Spinal cord (tissue), 9 donors: ENCODE measurements at regions not wholly inside any gene's neighbourhood (a gene's known extent, or its start where the extent isn't known, plus 50 kb on each side); places are given as distances from the start of the nearest gene placed in this dataset.

Experiments used
- DNase-seq, 6 donors: peaks; one replicate each; pipeline versions ENCODE4 v3.0.0 to v3.0.0-alpha.2; 2013 to 2015; ENCODE audit warnings: low spot score in 6 of 6, low read depth in 4 of 6
- H3K27ac ChIP-seq: one replicate; pipeline ENCODE4 v1.5.1; 2013; ENCODE audit warnings: low read depth, low read length, control low read depth
- H3K27me3 ChIP-seq: one replicate; pipeline ENCODE4 v1.6.1; 2013; ENCODE audit warnings: low read length; ENCODE audit not compliant: control insufficient read depth, insufficient read depth
- H3K36me3 ChIP-seq: one replicate; pipeline ENCODE4 v1.6.1; 2013; ENCODE audit warnings: low read length; ENCODE audit not compliant: control insufficient read depth, insufficient read depth
- H3K4me1 ChIP-seq: one replicate; pipeline ENCODE4 v1.6.1; 2013; ENCODE audit warnings: low read length; ENCODE audit not compliant: control insufficient read depth, insufficient read depth
- H3K4me3 ChIP-seq: one replicate; pipeline ENCODE4 v1.5.1; 2013; ENCODE audit warnings: low read depth, low read length, control low read depth
- H3K9me3 ChIP-seq: one replicate; pipeline ENCODE4 v1.6.1; 2013; ENCODE audit warnings: low read length; ENCODE audit not compliant: control insufficient read depth, insufficient read depth
- WGBS: methylation state at CpG from one replicate; pipeline ENCODE4 v1.1.5; 2013; ENCODE audit warnings: missing lambda C conversion rate; ENCODE audit not compliant: insufficient coverage; 5-methylcytosine and 5-hydroxymethylcytosine counted together
- donor health status: healthy.

- H3K27me3 ChIP-seq, result no peaks in the 10 kb centered on the region
- no peaks in the 10 kb centered on the region for H3K36me3 ChIP-seq
- H3K4me1 ChIP-seq, result no peaks in the 10 kb centered on the region
- H3K4me3 ChIP-seq, result no peak overlapping the region
- H3K9me3 ChIP-seq, result no peaks in the 10 kb centered on the region
- no peak overlapping the region for H3K27ac ChIP-seq
- DNase-seq, result no peak
These were observed 437.6 kb downstream of the ZEB2 start for GRCh38 chr2:144082327-144082726.

GRCh38 chr2:144081272-144081671 is 438.6 kb downstream of the ZEB2 start:
- no peak for DNase-seq
- Histone ChIP-seq H3K27me3 (no peaks in the 10 kb centered on the region), H3K9me3 (no peaks in the 10 kb centered on the region)

GRCh38 chr2:144079803-144080202 is 440.1 kb downstream of the ZEB2 start:
- H3K27ac ChIP-seq, result no peak overlapping the region
- H3K4me1 ChIP-seq, result no peaks in the 10 kb centered on the region
- H3K27me3 ChIP-seq, result no peaks in the 10 kb centered on the region
- no peak for DNase-seq
- H3K9me3 ChIP-seq, result no peaks in the 10 kb centered on the region
- no peaks in the 10 kb centered on the region for H3K36me3 ChIP-seq
- H3K4me3 ChIP-seq, result no peak overlapping the region

More at GRCh38 chr2:144081272-144081671, 438.6 kb downstream of the ZEB2 start:
- no peak overlapping the region for H3K27ac ChIP-seq
- no peaks in the 10 kb centered on the region for H3K4me1 ChIP-seq
- no CpG with 5 or more reads among the region's 2 CpGs for WGBS
- H3K4me3 ChIP-seq, result no peak overlapping the region
- H3K36me3 ChIP-seq, result no peaks in the 10 kb centered on the region

GRCh38 chr2:144078802-144079724 is 440.9 kb downstream of the ZEB2 start:
- DNase-seq, result peak in 1 of 6 donors; percentile 47
- Histone ChIP-seq H3K4me3 (no peak overlapping the region), H3K27me3 (no peaks in the 10 kb centered on the region), H3K9me3 (no peaks in the 10 kb centered on the region), H3K4me1 (no peaks in the 10 kb centered on the region), H3K27ac (no peak overlapping the region), H3K36me3 (no peaks in the 10 kb centered on the region)
- WGBS, result no CpG with 5 or more reads among the region's 3 CpGs

- H3K4me3 ChIP-seq, result no peak overlapping the region
- no peaks in the 10 kb centered on the region for H3K9me3 ChIP-seq
- H3K27ac ChIP-seq, result peak overlapping the region; percentile 45
- no peaks in the 10 kb centered on the region for H3K27me3 ChIP-seq
- no peaks in the 10 kb centered on the region for H3K36me3 ChIP-seq
- no peaks in the 10 kb centered on the region for H3K4me1 ChIP-seq
- peak in 5 of 6 donors; percentile 25 to 78 (median 46) for DNase-seq
These were observed 441.8 kb downstream of the ZEB2 start for GRCh38 chr2:144078106-144078505.

GRCh38 chr2:144074450-144074849 is 445.5 kb downstream of the ZEB2 start:
- WGBS, result no CpG with 5 or more reads among the region's 3 CpGs
- Histone ChIP-seq H3K4me3 (no peak overlapping the region), H3K27me3 (no peaks in the 10 kb centered on the region), H3K36me3 (no peaks in the 10 kb centered on the region), H3K9me3 (no peaks in the 10 kb centered on the region), H3K27ac (no peak overlapping the region), H3K4me1 (no peaks in the 10 kb centered on the region)
- DNase-seq, result no peak

- peak in 1 of 6 donors; percentile 69 for DNase-seq
- 100% methylated on average over 1 of the region's 4 CpGs for WGBS
These were observed 448.5 kb downstream of the ZEB2 start for GRCh38 chr2:144071461-144071860.

GRCh38 chr2:144067506-144067905 is 452.4 kb downstream of the ZEB2 start:
- Histone ChIP-seq H3K36me3 (no peaks in the 10 kb centered on the region), H3K4me3 (no peak overlapping the region), H3K27ac (no peak overlapping the region), H3K9me3 (no peaks in the 10 kb centered on the region), H3K27me3 (no peaks in the 10 kb centered on the region), H3K4me1 (no peaks in the 10 kb centered on the region)
- WGBS, result 100% methylated on average over 1 of the region's 2 CpGs
- DNase-seq, result peak in 2 of 6 donors; percentile 22 to 37

More at GRCh38 chr2:144071461-144071860, 448.5 kb downstream of the ZEB2 start:
- Histone ChIP-seq H3K27ac (no peak overlapping the region), H3K4me1 (no peaks in the 10 kb centered on the region), H3K9me3 (no peaks in the 10 kb centered on the region), H3K36me3 (no peaks in the 10 kb centered on the region), H3K27me3 (no peaks in the 10 kb centered on the region), H3K4me3 (no peak overlapping the region)

- DNase-seq, result no peak
- no peaks in the 10 kb centered on the region for H3K4me1 ChIP-seq
- no peaks in the 10 kb centered on the region for H3K36me3 ChIP-seq
- no peaks in the 10 kb centered on the region for H3K27me3 ChIP-seq
- no peak overlapping the region for H3K27ac ChIP-seq
- no CpG with 5 or more reads among the region's 1 CpG for WGBS
- no peak overlapping the region for H3K4me3 ChIP-seq
- no peaks in the 10 kb centered on the region for H3K9me3 ChIP-seq
These were observed 456.3 kb downstream of the ZEB2 start for GRCh38 chr2:144063602-144064001.

GRCh38 chr2:144054911-144055310 is 465.0 kb downstream of the ZEB2 start:
- H3K9me3 ChIP-seq, result no peaks in the 10 kb centered on the region
- no peaks in the 10 kb centered on the region for H3K27me3 ChIP-seq
- H3K36me3 ChIP-seq, result no peaks in the 10 kb centered on the region
- no CpG with 5 or more reads among the region's 1 CpG for WGBS
- H3K4me1 ChIP-seq, result no peaks in the 10 kb centered on the region
- no peak overlapping the region for H3K4me3 ChIP-seq
- no peak overlapping the region for H3K27ac ChIP-seq
- DNase-seq, result no peak
